ENCODE measurements at regions not wholly inside any gene's neighbourhood (a gene's known extent, or its start where the extent isn't known, plus 50 kb on each side); places are given as distances from the start of the nearest gene placed in this dataset.

- TF ChIP-seq CTCF (IDR thresholded peaks at IDR 0.05; ENCODE audit: low read depth, low read length, missing control alignments), result no peak
- H3K27ac ChIP-seq, result no peak overlapping the region
- in situ Hi-C loops (cut with HindIII; ENCODE audit: low pct_ligation_motif_present, low sequenced_read_pairs), result no loop called here
Measured at GRCh38 chr9:88799541-88800328, 191.5 kb upstream of the S1PR3 start.

GRCh38 chr9:88800329-88800682 lies 191.0 kb upstream of the S1PR3 start:
- H3K27me3 ChIP-seq (replicated peaks), result no peaks in the 10 kb centered on the region
- H3K36me3 ChIP-seq (replicated peaks), result no peaks in the 10 kb centered on the region
- TF ChIP-seq CTCF (IDR thresholded peaks at IDR 0.05; ENCODE audit: low read depth, low read length, missing control alignments), result no peak
- in situ Hi-C loops (cut with HindIII; ENCODE audit: low pct_ligation_motif_present, low sequenced_read_pairs), result no loop called here
- H3K4me3 ChIP-seq (ENCODE audit: low read depth, low read length), result no peak overlapping the region
- no peak for DNase-seq
- H3K27ac ChIP-seq, result no peak overlapping the region

More at GRCh38 chr9:88799541-88800328, 191.5 kb upstream of the S1PR3 start:
- no peak for DNase-seq
- Histone ChIP-seq H3K27me3 (replicated peaks) (no peaks in the 10 kb centered on the region), H3K4me3 (ENCODE audit: low read depth, low read length) (no peak overlapping the region), H3K36me3 (replicated peaks) (no peaks in the 10 kb centered on the region)

- Histone ChIP-seq H3K36me3 (replicated peaks) (no peaks in the 10 kb centered on the region), H3K27ac (no peak overlapping the region), H3K27me3 (replicated peaks) (no peaks in the 10 kb centered on the region), H3K4me3 (ENCODE audit: low read depth, low read length) (no peak overlapping the region)
- in situ Hi-C loops (cut with HindIII; ENCODE audit: low pct_ligation_motif_present, low sequenced_read_pairs), result no loop called here
- TF ChIP-seq CTCF (IDR thresholded peaks at IDR 0.05; ENCODE audit: low read depth, low read length, missing control alignments), result no peak
- DNase-seq, result no peak
Measured at GRCh38 chr9:88801214-88801796, 190.0 kb upstream of the S1PR3 start.

- Histone ChIP-seq H3K27ac (no peak overlapping the region), H3K27me3 (replicated peaks) (no peaks in the 10 kb centered on the region), H3K36me3 (replicated peaks) (no peaks in the 10 kb centered on the region), H3K4me3 (ENCODE audit: low read depth, low read length) (no peak overlapping the region)
- no peak for DNase-seq
- in situ Hi-C loops (cut with HindIII; ENCODE audit: low pct_ligation_motif_present, low sequenced_read_pairs), result no loop called here
- no peak for TF ChIP-seq CTCF (IDR thresholded peaks at IDR 0.05; ENCODE audit: low read depth, low read length, missing control alignments)
Measured at GRCh38 chr9:88802533-88802932, 188.7 kb upstream of the S1PR3 start.

- no peaks in the 10 kb centered on the region for H3K27me3 ChIP-seq (replicated peaks)
- in situ Hi-C loops (cut with HindIII; ENCODE audit: low pct_ligation_motif_present, low sequenced_read_pairs), result no loop called here
- H3K27ac ChIP-seq, result no peak overlapping the region
- no peak for TF ChIP-seq CTCF (IDR thresholded peaks at IDR 0.05; ENCODE audit: low read depth, low read length, missing control alignments)
- no peaks in the 10 kb centered on the region for H3K36me3 ChIP-seq (replicated peaks)
- no peak for DNase-seq
- no peak overlapping the region for H3K4me3 ChIP-seq (ENCODE audit: low read depth, low read length)
Measured at GRCh38 chr9:88803546-88804253, 187.6 kb upstream of the S1PR3 start.

Data from brain microvascular endothelial cell (primary cell).